ENCODE measurements at regions not wholly inside any gene's neighbourhood (a gene's known extent, or its start where the extent isn't known, plus 50 kb on each side); places are given as distances from the start of the nearest gene placed in this dataset.

- no peak for TF ChIP-seq CTCF (IDR thresholded peaks at IDR 0.05)
- TF ChIP-seq POLR2A (IDR thresholded peaks at IDR 0.05), result no peak
These were observed 141.9 kb upstream of the SALL3 start for GRCh38 chr18:78837754-78838153.
